Retinal pigment epithelial cell (primary cell): ENCODE measurements at regions not wholly inside any gene's neighbourhood (a gene's known extent, or its start where the extent isn't known, plus 50 kb on each side); places are given as distances from the start of the nearest gene placed in this dataset.

ENCODE experiments used
- DNase-seq: peaks from one replicate; pipeline ENCODE4 v3.0.0-alpha.2; 2010; ENCODE audit warnings: low read depth
- H3K4me3 ChIP-seq: 2 replicates; pipeline ENCODE4 v1.5.1; 2011; ENCODE audit warnings: mild to moderate bottlenecking, low read length, control low read depth, moderate library complexity
- TF ChIP-seq, protein P1 (sequence below): conservative IDR thresholded peaks from 2 replicates; pipeline ENCODE4 v1.5.1; 2011; ENCODE audit warnings: low read depth, low read length, control low read depth, inconsistent platforms

DNA sequence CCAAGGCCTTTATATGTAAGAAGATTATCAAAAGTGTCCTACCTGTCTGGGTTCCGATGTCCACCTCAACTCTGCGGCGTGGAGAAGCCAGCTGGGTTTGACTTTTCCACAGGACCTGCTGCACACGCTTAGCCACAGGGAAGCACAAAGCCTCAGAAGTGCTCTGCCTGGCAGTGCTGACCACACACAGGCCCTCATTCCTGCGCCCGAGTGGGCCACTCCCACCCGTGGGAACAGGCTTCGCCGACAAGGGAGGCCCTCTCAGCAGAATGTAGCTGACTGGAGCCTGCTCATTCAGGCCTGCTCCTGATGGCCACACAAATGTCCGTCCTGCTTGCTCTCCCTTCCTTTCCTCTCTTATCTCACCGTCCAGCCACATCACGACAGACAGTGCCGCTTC lies 221.4 kb upstream of the LRRN1 start:
- no peak for DNase-seq
- H3K4me3 ChIP-seq = no peak overlapping the region
- TF ChIP-seq, protein P1, sequence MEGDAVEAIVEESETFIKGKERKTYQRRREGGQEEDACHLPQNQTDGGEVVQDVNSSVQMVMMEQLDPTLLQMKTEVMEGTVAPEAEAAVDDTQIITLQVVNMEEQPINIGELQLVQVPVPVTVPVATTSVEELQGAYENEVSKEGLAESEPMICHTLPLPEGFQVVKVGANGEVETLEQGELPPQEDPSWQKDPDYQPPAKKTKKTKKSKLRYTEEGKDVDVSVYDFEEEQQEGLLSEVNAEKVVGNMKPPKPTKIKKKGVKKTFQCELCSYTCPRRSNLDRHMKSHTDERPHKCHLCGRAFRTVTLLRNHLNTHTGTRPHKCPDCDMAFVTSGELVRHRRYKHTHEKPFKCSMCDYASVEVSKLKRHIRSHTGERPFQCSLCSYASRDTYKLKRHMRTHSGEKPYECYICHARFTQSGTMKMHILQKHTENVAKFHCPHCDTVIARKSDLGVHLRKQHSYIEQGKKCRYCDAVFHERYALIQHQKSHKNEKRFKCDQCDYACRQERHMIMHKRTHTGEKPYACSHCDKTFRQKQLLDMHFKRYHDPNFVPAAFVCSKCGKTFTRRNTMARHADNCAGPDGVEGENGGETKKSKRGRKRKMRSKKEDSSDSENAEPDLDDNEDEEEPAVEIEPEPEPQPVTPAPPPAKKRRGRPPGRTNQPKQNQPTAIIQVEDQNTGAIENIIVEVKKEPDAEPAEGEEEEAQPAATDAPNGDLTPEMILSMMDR = no peak

DNA sequence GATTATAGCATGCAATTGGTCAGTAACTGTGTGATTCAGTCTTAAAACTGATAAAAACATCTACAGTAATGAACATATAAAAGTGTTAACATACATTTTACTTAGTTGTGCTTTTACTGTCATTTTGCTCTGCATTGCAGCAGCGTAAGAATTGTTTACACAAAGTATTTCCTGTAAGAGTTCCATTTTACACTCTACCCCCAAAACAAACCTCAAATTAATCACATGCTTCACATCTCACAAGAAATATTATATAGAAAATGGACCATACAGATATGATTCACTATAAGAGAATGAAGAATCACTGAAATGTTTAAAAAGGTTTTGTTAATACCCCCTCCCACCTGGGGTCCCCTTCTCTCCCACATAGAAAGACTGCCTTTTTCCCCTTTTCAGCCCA lies 225.9 kb upstream of the LRRN1 start:
- DNase-seq = no peak
- TF ChIP-seq, protein P1 = no peak
- no peak overlapping the region for H3K4me3 ChIP-seq

DNA sequence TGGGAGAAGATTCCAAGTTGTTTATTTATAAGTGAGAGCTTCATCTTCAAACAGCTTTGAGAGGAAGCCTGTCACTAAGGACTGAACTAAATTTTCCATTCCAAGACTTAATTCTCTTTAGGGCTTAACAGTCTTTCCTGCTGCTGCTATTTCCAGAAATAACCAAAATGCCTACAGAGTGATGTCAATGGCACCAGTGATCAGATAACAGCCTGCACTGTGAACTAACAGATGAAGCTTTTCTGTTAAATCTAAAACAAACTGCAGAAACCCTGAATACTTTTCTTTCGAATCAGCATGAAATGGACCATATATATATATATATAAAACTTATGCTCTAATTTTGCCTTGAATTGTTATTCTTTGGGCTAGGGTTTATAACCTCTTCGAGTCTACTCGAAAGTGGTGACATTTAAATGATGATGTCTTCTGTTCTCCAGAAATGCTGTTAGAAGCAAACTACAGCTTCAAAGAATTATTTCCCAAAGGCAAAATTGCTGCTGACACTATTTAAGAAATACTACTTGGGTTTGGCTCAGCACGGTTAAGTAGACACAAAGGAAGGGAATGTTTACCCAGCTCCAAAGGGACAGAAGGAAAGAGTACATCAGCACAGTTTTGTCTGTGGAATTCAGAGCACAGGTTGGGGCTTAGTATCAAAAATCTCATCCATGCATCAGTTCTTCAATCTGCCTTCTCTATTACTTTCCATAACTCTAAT lies 238.5 kb upstream of the LRRN1 start:
- peak; percentile 64 for DNase-seq
- H3K4me3 ChIP-seq = no peak overlapping the region
- TF ChIP-seq, protein P1 = no peak

DNA sequence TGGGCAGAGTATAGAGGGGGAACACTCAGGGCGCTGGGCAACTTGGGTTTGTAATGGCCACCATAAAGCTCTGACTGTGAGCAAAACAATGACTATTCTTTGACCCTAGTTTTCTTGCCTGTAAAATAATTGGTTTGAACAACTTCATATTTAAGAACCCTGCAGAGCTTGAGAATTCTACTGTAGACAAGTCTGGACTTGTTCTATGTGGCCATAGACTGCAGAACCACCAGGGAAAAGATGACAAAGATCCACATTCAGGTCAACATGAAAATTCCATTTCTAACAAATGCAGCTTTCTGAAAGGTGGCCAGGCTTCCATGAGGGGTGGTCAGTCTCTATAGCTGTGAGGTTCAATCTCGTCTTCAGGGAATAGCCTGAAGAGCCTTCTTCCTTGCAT lies 239.4 kb upstream of the LRRN1 start:
- no peak for DNase-seq

DNA sequence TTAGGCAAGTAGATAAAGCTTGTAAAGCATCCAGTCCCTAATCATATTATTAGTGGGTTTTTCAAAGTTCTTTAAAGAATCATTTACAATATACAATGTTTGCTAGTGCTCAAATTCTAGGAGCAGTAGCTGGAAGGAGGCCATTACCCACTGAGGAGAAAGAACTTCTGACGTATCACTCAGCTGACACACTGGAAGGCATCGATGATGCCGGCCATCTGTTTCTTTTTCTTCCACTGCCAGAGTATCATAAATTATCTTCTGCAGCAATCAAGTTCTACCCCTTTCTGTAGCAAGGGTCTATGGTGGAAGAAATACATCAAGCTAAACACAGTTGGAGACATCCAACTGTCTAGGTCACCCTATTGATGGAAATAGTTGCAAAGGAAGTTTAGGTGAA lies 243.2 kb upstream of the LRRN1 start:
- TF ChIP-seq, protein P1 = no peak
- H3K4me3 ChIP-seq = no peak overlapping the region
- DNase-seq = no peak

More for the DNA sequence above, 239.4 kb upstream of the LRRN1 start:
- no peak overlapping the region for H3K4me3 ChIP-seq
- TF ChIP-seq, protein P1 = no peak

DNA sequence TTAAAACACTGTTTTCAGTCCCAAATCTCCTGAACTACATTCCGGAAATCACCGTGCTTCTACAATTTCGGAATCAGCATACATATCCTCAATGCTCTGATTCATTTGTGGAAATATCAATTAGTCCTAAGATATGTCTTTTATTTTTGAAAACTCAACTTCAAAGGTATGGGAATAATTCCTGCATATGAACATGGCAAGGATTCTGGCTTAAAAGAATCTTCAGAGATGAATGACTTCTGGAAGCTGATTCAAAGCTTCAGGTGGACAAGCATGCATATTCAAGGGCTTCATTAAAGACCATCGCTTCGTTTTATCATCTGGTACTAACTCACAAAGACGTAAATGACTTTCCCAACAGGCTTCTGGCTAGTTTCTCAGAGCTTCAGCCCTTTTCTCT lies 246.0 kb upstream of the LRRN1 start:
- no peak for DNase-seq
- TF ChIP-seq, protein P1 = no peak
- no peak overlapping the region for H3K4me3 ChIP-seq

DNA sequence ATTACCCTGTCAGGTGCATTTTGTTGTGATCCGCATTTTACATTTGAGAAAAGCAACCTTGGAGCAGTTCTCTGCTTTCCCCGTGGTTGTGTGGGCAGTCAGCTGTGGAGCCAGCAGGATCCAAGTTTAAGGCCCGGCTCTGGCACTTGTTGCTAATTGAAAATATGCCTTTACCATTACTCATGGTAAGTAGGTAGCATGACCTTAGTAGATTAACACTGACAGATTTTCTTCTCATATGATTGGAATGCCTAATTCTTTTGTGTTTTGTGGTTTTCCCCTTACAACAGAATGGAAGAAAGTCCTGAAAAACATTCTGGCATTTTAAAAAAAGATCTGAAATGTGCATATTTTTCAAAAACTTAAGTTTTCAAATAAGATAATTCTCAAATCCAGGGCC lies 246.5 kb upstream of the LRRN1 start:
- DNase-seq = peak; percentile 90
- TF ChIP-seq, protein P1 = no peak
- H3K4me3 ChIP-seq = no peak overlapping the region
